PC-9 (cell line): ENCODE measurements at regions not wholly inside any gene's neighbourhood (a gene's known extent, or its start where the extent isn't known, plus 50 kb on each side); places are given as distances from the start of the nearest gene placed in this dataset.

Source experiments
- EZH2 ChIP-seq: fragments of 200-600 bp; sonication (generic); IDR thresholded peaks from 2 replicates; pipeline ENCODE4 v1.8.0; 2017; ENCODE audit warnings: antibody characterized with exemption, low read depth
- TF ChIP-seq, protein P1 (sequence below): fragments of 200-600 bp; sonication (generic); conservative IDR thresholded peaks from 2 replicates; pipeline ENCODE4 v1.6.1; 2017; ENCODE audit warnings: mixed run types, antibody characterized with exemption, mild to moderate bottlenecking, moderate library complexity

DNA sequence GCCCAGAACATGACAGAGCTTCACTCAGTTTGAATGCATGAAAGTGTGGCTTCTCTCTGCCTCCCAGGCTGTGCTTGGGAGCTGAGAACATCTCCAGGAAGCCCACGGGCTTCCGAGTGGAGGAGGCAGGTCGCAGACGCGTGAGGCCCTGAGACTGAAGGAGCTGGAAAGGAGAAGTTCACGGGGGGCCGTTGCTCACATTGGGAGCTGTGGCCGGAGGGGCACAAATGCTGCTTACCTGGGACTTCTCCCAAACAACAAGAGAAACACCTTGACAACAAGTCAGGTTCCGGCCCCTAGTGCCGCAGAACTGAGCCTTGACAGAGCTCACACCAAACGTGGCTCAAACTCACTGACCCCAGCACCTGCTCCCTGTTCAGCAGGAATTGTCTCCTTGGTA is 207.0 kb downstream of the BRD1 start:
- TF ChIP-seq, protein P1, sequence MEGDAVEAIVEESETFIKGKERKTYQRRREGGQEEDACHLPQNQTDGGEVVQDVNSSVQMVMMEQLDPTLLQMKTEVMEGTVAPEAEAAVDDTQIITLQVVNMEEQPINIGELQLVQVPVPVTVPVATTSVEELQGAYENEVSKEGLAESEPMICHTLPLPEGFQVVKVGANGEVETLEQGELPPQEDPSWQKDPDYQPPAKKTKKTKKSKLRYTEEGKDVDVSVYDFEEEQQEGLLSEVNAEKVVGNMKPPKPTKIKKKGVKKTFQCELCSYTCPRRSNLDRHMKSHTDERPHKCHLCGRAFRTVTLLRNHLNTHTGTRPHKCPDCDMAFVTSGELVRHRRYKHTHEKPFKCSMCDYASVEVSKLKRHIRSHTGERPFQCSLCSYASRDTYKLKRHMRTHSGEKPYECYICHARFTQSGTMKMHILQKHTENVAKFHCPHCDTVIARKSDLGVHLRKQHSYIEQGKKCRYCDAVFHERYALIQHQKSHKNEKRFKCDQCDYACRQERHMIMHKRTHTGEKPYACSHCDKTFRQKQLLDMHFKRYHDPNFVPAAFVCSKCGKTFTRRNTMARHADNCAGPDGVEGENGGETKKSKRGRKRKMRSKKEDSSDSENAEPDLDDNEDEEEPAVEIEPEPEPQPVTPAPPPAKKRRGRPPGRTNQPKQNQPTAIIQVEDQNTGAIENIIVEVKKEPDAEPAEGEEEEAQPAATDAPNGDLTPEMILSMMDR = no peak
- TF ChIP-seq EZH2 = no peak
